ENCODE measurements at regions not wholly inside any gene's neighbourhood (a gene's known extent, or its start where the extent isn't known, plus 50 kb on each side); places are given as distances from the start of the nearest gene placed in this dataset.

DNA sequence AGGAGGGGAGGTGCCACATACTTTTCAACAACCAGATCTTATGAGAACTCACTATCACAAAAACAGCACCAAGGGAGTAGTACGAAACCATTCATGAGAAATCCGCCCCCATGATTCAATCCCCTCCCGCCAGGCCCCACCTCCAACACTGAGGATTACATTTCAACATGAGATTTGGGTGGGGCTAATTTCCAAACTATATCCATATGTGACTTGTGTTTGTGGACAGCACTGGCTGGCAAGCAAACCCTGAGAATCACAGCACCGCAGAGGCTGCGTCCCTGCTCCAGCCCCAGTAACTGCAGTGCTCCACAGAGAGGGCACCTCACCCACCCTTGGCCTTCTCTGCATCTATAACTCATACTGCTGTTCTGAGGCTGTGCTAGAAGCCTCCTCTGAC, 211.2 kb upstream of the PODXL start:
- TF ChIP-seq EP300 (IDR thresholded peaks at IDR 0.05) (no peak), POLR2AphosphoS5 (IDR thresholded peaks at IDR 0.05) (no peak), POLR2A (IDR thresholded peaks at IDR 0.05) (no peak)
- TF ChIP-seq, protein P1, sequence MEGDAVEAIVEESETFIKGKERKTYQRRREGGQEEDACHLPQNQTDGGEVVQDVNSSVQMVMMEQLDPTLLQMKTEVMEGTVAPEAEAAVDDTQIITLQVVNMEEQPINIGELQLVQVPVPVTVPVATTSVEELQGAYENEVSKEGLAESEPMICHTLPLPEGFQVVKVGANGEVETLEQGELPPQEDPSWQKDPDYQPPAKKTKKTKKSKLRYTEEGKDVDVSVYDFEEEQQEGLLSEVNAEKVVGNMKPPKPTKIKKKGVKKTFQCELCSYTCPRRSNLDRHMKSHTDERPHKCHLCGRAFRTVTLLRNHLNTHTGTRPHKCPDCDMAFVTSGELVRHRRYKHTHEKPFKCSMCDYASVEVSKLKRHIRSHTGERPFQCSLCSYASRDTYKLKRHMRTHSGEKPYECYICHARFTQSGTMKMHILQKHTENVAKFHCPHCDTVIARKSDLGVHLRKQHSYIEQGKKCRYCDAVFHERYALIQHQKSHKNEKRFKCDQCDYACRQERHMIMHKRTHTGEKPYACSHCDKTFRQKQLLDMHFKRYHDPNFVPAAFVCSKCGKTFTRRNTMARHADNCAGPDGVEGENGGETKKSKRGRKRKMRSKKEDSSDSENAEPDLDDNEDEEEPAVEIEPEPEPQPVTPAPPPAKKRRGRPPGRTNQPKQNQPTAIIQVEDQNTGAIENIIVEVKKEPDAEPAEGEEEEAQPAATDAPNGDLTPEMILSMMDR (IDR thresholded peaks at IDR 0.05) = no peak

Data from gastroesophageal sphincter (tissue), 3 donors.